ENCODE measurements at regions not wholly inside any gene's neighbourhood (a gene's known extent, or its start where the extent isn't known, plus 50 kb on each side); places are given as distances from the start of the nearest gene placed in this dataset.

DNA sequence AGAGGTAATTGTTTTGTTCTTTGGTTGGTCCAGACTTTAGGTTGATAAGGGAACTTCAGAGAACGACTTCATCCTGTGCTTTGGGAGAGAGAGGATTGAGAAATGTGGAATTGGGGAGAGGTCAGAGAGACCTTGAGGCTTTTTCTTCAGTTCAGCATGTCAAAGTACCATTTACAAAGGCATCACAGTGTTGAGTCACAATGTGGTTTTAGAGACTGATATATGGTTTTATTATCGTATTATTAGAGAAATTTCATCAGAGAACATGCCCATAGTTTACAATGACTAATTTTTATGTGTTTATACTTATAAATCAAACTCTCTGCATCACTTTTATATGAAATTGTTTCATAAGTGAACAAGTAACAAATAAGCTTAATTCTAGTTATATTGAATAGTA lies 626.6 kb downstream of the DSC3 start:
- TF ChIP-seq GATA1 (IDR thresholded peaks at IDR 0.05; ENCODE audit: low read depth, low read length) = no peak
- no peak for TF ChIP-seq POLR2A (IDR thresholded peaks at IDR 0.05; ENCODE audit: low read length)
- no peak for DNase-seq

DNA sequence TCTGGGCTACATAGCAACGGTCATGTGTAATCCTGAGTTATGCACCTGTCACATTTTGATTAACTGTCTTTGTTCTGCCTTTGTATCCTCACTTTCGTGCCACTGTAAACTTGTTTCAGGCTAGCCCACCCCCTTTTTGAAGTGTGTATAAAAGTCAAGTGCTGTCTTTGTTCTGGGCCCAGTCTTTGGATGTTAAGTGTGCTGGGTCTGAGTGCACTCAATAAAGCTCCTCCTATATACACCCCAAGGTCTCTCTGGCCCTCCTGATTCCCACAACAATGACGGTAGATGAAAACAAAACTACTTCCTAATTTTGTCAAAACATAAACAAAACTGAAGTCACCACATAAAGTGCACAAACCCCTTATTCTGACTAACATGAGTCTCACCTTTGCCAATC lies 633.4 kb downstream of the DSC3 start:
- no peak for TF ChIP-seq GATA1 (IDR thresholded peaks at IDR 0.05; ENCODE audit: low read depth, low read length)
- no peak for DNase-seq

DNA sequence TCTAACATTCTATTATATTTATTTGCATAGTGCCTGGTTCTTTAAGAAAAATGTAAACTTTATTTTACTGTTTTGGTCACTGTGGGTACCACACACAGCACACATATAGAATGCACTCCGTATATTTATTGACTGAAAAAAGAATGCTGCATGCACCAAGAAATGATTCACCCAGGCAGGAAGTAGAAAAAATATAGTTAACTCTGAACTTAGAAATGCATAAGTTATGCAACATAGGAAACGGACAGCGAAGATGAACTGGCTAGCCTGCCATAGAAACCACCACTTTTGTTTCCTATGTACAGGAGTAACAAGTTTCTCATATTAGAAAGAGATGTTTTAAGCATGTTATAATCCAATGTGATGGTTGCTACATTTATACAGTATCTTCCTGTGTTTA lies 635.8 kb downstream of the DSC3 start:
- DNase-seq = no peak
- TF ChIP-seq GATA1 (IDR thresholded peaks at IDR 0.05; ENCODE audit: low read depth, low read length) (no peak), POLR2A (IDR thresholded peaks at IDR 0.05; ENCODE audit: low read length) (no peak)

DNA sequence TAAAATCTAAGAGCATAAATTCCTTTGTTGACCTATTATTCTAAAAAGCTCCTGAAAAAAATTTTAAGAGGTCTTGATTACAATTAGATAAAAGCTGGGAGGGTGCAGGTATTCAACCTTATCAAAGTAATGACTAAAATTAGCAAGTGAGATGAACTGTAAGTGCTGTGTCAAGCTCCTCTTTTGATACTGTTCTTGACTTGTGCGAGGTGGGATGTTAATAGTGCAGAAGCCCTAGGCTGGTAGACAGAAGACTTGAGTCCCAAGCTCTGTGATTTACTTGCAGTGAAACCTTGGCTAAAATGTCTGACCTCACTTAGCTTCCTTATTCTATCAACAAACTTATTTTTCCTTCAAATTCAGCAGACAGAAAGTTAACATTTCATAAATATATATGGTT lies 637.5 kb downstream of the DSC3 start:
- TF ChIP-seq POLR2A (IDR thresholded peaks at IDR 0.05; ENCODE audit: low read length) = no peak
- TF ChIP-seq GATA1 (IDR thresholded peaks at IDR 0.05; ENCODE audit: low read depth, low read length) = no peak
- no peak for DNase-seq

DNA sequence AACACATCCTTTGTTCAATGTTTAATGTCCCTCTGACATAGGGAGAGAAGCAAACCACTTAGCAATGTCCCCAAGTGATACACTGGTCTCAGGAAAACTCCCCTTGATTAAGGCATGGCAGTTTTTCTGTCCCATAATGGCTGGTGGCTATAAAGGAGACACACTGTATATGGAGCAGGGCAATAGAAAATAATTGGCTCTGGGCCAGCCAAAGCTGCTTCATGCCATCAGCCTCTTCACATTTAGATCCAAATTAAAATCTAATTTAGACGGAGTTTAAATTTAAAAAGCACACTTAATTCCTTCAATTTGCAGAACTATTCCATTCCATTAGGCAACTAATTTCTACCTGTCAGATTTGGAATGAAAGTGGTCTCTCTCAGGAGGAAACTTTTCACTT lies 638.1 kb downstream of the DSC3 start:
- peak in 1 of 2 experiments; percentile 3 for DNase-seq
- TF ChIP-seq GATA1 (IDR thresholded peaks at IDR 0.05; ENCODE audit: low read depth, low read length) (no peak), POLR2A (IDR thresholded peaks at IDR 0.05; ENCODE audit: low read length) (no peak)

DNA sequence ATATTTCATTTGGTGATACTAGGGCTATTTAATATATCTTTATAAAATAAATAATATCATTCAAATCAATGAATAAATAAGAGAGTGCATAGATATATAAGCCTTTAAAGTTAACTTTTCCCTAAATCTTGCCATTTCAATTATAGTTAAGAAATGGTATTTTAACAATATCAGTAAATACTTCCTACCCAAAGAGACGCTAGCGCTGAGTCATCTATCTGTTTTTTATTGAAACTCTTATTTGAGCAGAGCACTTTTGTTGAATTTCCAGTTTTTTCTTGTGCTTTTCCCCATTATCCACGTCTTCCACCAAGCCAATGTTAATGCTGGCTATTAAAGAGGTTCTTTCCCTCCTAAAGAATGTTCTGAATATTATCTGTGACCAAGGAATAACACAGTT lies 639.3 kb downstream of the DSC3 start:
- DNase-seq = no peak
- TF ChIP-seq GATA1 (IDR thresholded peaks at IDR 0.05; ENCODE audit: low read depth, low read length) = no peak

DNA sequence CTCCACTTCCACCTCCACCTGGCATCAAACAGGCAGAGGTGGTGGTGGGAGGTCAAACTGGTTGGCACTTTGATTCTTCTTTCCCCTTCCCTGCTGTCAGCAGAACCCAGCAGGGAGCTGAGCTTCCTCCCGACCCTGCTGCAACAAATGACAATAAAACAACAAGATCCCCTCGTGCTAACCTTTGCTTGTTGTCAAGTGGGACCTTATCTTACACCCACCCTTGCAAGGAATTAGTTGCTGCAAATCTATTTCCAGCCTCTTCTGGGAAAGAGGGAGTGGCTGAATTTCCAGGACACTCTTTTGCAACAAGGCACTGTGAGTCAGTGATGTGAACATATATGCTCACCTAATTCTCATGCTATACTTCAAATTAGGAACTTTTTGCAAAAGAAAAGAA lies 655.1 kb downstream of the DSC3 start:
- DNase-seq = peak; percentile 19 to 23
- TF ChIP-seq GATA1 (IDR thresholded peaks at IDR 0.05; ENCODE audit: low read depth, low read length) = no peak
- TF ChIP-seq POLR2A (IDR thresholded peaks at IDR 0.05; ENCODE audit: low read length) = no peak

DNA sequence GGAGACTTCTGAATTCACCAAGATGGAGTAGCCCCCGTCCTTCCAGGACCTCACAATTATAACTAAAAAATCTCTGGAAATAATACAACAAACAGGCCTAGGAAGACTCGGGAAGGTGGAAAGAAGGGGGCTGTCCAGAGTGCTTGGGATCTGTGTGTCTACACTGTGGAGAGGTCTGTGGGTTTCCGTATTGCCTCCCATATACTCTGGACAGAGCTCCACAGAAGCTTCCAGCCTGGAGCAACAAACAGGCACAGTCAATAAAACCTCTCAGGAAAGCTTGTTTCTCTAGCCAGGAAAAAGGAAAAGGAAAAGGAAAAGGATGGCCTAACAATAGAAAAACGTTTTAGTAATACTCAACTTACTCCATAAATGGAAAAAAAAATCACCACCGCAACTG lies 655.9 kb downstream of the DSC3 start:
- TF ChIP-seq GATA1 (IDR thresholded peaks at IDR 0.05; ENCODE audit: low read depth, low read length) = no peak
- no peak for TF ChIP-seq POLR2A (IDR thresholded peaks at IDR 0.05; ENCODE audit: low read length)
- no peak for DNase-seq

DNA sequence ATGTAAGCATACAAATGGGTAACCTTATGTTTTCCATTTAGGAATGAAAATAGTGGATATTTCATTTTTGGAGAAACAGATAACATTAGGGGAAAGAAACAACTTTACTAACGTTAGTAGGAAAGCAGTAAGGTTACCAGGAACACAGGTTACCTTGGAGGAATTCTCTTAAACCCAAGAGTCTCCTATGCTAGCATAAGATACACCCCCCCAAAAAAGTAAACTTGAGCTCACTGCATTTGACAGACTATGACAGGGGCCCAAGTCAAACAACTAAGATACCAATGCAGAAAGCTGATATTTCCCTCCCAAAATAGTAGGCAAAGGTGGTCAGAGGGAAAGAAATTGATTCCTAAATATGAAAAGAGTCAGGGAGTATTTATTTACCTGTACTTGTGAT lies 656.9 kb downstream of the DSC3 start:
- no peak for TF ChIP-seq GATA1 (IDR thresholded peaks at IDR 0.05; ENCODE audit: low read depth, low read length)
- TF ChIP-seq POLR2A (IDR thresholded peaks at IDR 0.05; ENCODE audit: low read length) = no peak
- DNase-seq = no peak

DNA sequence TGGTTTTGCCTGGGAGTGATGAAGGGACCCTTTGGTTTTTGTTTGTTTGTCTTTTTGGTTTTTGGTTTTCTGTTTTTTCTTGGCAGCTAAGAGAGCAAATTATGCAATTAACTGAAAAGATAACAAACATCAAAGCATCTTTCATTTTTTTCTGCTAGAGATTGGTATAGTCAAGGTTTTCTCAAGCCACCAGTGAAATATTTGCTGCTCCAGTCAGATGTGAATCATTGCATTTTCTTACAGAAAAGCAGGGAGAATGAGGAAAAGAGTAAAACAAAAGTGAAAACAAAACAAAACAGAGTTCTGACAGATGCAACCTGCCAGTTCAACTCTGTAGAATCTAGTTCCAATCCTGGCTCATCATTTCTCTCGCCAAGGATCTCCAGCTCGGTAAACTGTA lies 660.7 kb downstream of the DSC3 start:
- no peak for DNase-seq
- TF ChIP-seq GATA1 (IDR thresholded peaks at IDR 0.05; ENCODE audit: low read depth, low read length) (no peak), POLR2A (IDR thresholded peaks at IDR 0.05; ENCODE audit: low read length) (no peak)

DNA sequence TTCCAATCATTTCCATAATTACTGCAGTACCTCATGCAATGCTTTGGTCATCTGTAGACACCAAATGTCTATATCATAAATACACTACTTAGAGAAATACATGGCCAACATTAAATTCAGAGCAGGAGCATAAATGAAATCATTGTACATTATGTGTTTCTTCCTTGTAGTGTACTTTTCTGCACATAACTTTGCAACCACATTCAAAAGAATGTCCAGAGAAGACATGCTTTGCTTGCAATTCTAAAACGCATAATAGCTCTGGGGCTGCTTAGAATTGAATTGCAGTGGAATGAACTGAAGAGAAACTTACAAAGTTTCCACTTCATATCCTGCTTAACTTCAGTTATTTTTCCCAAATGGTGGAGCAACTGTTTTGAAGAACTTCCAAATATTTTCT lies 664.4 kb downstream of the DSC3 start:
- TF ChIP-seq POLR2A (IDR thresholded peaks at IDR 0.05; ENCODE audit: low read length) (no peak), GATA1 (IDR thresholded peaks at IDR 0.05; ENCODE audit: low read depth, low read length) (no peak)
- DNase-seq = no peak

DNA sequence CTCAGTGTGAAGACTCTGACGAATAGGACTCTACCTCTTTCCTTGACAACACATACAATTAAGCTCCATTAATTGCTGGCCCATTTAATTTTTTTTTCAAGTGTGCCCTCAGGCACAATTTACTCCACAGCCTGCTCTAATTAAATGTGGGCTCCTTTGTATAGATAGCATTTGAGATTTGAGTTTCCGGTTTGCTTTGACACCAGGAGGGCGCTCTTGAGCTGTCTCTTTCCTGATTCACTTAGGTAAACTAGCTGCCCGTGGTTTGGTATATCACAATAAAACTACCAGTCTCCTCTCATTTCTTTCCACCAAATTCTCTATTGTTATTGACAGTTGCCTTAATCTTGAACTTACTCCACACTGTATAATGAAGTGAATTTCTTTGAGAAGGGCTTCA lies 666.0 kb downstream of the DSC3 start:
- no peak for TF ChIP-seq POLR2A (IDR thresholded peaks at IDR 0.05; ENCODE audit: low read length)
- TF ChIP-seq GATA1 (IDR thresholded peaks at IDR 0.05; ENCODE audit: low read depth, low read length) = no peak
- DNase-seq = peak; percentile 44 to 45

DNA sequence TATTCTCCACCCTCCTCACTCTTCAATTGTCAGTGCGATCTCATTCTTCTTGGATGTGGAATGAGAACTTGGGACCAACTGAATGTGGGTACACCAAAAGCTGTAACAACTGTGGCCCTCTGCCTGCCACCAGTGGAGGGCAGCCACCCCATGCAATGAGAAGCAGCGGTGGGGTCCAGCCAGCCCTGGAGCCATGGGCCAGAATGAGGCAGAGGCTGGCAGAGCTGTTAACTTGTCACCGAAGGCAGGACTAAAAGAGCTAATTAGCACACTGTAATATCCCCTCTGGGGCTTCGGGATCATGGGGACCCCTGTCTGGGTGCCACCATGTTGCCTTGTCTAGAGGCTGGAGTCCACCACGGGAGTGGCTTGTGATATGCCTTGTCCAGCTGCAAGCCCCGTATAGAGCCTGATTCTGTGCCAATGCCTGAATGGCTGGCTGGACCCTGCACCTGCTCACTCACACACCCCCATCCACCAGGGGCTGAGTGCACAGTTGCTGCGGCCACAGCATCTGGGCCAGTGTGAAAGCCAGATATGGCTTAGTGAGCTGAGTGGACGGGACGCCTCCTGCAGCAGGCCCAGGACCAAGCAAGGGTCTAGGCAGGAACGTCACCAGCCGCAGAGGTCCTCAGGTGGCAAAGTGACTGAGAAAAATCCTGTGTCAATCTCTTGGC lies 680.5 kb downstream of the DSC3 start:
- TF ChIP-seq GATA1 (IDR thresholded peaks at IDR 0.05; ENCODE audit: low read depth, low read length) (no peak), POLR2A (IDR thresholded peaks at IDR 0.05; ENCODE audit: low read length) (no peak)
- no peak for DNase-seq

DNA sequence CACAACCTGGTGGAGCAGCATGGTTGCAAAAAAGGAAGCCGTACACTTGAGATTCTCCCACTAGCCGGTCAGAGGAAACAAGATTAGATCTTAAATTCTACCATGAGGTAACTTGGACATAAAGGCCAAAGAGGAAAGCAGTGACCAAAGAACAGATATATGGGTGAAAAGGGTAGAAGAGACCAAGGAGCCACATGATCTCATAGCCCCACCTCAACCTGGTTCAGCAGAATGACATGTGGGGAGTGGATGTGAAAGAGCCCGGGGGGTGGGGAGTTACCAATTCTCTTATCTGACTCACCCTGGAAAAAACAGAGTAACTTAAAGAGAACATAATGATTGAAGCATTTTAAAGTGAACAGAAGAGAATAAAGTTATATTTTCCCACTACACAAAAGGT lies 683.0 kb downstream of the DSC3 start:
- no peak for DNase-seq
- no peak for TF ChIP-seq POLR2A (IDR thresholded peaks at IDR 0.05; ENCODE audit: low read length)
- no peak for TF ChIP-seq GATA1 (IDR thresholded peaks at IDR 0.05; ENCODE audit: low read depth, low read length)

DNA sequence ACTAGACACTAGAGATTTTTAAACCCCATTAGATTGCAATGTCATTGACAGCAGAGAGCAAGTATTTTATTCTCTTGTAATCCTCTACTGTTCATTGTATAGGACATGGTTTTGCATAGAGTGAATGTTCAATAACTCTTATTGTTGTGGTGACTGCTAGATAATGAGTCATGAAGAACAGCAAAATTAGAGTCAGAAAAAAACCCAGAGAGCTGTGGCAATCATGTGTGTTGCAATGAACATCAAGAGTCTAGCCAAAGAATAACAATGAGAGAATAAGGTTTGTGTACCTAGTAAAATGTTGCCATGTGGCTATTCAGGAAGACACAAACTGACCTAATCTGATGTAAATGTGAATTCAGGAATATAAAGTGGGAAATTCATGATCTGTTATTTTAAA lies 684.0 kb downstream of the DSC3 start:
- DNase-seq = no peak

More for the DNA sequence above, 684.0 kb downstream of the DSC3 start:
- TF ChIP-seq GATA1 (IDR thresholded peaks at IDR 0.05; ENCODE audit: low read depth, low read length) (no peak), POLR2A (IDR thresholded peaks at IDR 0.05; ENCODE audit: low read length) (no peak)

Data from erythroblast (primary cell).